ENCODE measurements at regions not wholly inside any gene's neighbourhood (a gene's known extent, or its start where the extent isn't known, plus 50 kb on each side); places are given as distances from the start of the nearest gene placed in this dataset.

DNA sequence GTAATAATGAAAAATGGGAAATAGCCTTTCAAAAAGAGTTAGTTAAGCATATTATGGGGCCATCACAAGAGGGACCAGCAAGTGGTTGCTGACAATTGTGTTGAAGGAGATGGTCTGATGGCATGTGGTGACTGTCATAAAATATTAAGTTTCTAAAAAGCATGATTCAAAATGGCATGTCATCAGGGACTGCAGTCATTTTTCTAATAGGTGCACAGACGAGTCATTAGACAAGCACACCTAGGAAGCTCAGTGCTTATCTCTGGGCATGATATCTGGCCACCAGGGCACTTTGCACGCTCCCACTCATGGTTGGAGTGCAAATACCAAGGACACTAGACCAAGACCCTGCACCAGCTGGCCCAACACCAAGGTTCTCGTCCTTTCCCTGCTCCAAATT lies 226.5 kb downstream of the ANKRD60 start:
- Histone ChIP-seq H3K27ac (ENCODE audit: low read depth, low read length) (no peak overlapping the region), H3K79me1 (ENCODE audit: low read depth, low read length) (no peaks in the 10 kb centered on the region), H2BK20ac (ENCODE audit: low read length) (no peak overlapping the region), H4K8ac (ENCODE audit: extremely low read depth, insufficient read depth, low read length) (no peak overlapping the region), H3K9ac (replicated peaks in 1 of 4; ENCODE audit: extremely low read depth in 1 of 4, low read depth in 3 of 4, low read length in 3 of 4) (no peak overlapping the region), H2BK5ac (ENCODE audit: low read depth, low read length) (no peak overlapping the region), H2AFZ (ENCODE audit: low read length) (no peak overlapping the region), H3K4me3 (ENCODE audit: extremely low read depth in 1 of 4, insufficient read depth in 2 of 4, low read depth in 3 of 4, low read length in 4 of 4) (no peak overlapping the region), H2BK12ac (ENCODE audit: low read depth, low read length) (no peak overlapping the region), H3K27me3 (replicated peaks in 1 of 4; ENCODE audit: control insufficient read depth in 3 of 4, extremely low read depth in 1 of 4, insufficient read depth in 3 of 4, low read length in 3 of 4) (0 out of 7 replicates have a peak, but pooled peaks cover 0 to 3% (median 0%) of the 10 kb centered on the region in 4 experiments), H3K23ac (ENCODE audit: insufficient read length) (no peak overlapping the region), H3K14ac (ENCODE audit: insufficient read length) (no peak overlapping the region), H3K79me2 (ENCODE audit: control insufficient read depth in 1 of 2, insufficient read depth in 2 of 2, low read length in 2 of 2) (no peaks in the 10 kb centered on the region), H4K20me1 (replicated peaks in 1 of 2; ENCODE audit: control insufficient read depth in 1 of 2, insufficient read depth in 2 of 2, low read length in 2 of 2) (no peaks in the 10 kb centered on the region), H3K4ac (replicated peaks; ENCODE audit: insufficient read length, low read depth, low read length) (no peak overlapping the region), H3K4me2 (ENCODE audit: insufficient read depth in 1 of 2, low read depth in 2 of 2, low read length in 2 of 2) (no peak overlapping the region), H2BK120ac (replicated peaks; ENCODE audit: low read depth, low read length) (no peak overlapping the region), H4K5ac (ENCODE audit: insufficient read length, low read depth, low read length) (no peak overlapping the region), H2BK15ac (ENCODE audit: low read length) (no peak overlapping the region), H3K56ac (replicated peaks; ENCODE audit: insufficient read length, low read depth, low read length) (no peak overlapping the region), H3K23me2 (ENCODE audit: low read depth, low read length) (peaks cover 3% of the 10 kb centered on the region), H3K4me1 (replicated peaks in 1 of 4; ENCODE audit: control insufficient read depth in 3 of 4, insufficient read depth in 4 of 4, low read length in 3 of 4) (peaks cover 0 to 7% (median 6%) of the 10 kb centered on the region in 4 experiments; a peak in 5 of 7 replicates), H3K36me3 (ENCODE audit: control insufficient read depth in 2 of 4, insufficient read depth in 4 of 4, low read length in 3 of 4) (no peaks in the 10 kb centered on the region), H2AK5ac (ENCODE audit: low read depth, low read length) (no peak overlapping the region), H3K18ac (ENCODE audit: extremely low read depth, low read length) (no peak overlapping the region), H3K9me3 (ENCODE audit: insufficient read depth in 2 of 2, low read depth in 1 of 2, low read length in 1 of 2) (0 out of 4 replicates have a peak, but pooled peaks cover 0 to 3% of the 10 kb centered on the region in 2 experiments), H4K91ac (replicated peaks; ENCODE audit: insufficient read length, low read length) (no peak overlapping the region)
- WGBS, 2 experiments (ENCODE audit: extremely low coverage in 1 of 2, insufficient coverage in 1 of 2, insufficient read length in 1 of 2, insufficient replicate concordance in 2 of 2, low coverage in 1 of 2, low lambda C conversion rate in 2 of 2, missing lambda C conversion rate in 1 of 2), result 83% methylated on average over 3 of the region's 3 CpGs; no CpG with 5 or more reads in 1 of the 2 experiments
- ChIA-PET POLR2A (ENCODE audit: partially characterized antibody) (no interaction called here), CTCF (ENCODE audit: partially characterized antibody) (interaction anchor here (0.7 to 1.5 kb wide), 2 partner anchors 163 to 353 kb away, joined by 3 to 4 read pairs; no protein-coding TSS in a partner anchor)
- FAIRE-seq (no peak), DNase-seq (ENCODE audit: low read depth in 1 of 2, low spot score in 2 of 2) (no peak)
- TF ChIP-seq, protein P1, sequence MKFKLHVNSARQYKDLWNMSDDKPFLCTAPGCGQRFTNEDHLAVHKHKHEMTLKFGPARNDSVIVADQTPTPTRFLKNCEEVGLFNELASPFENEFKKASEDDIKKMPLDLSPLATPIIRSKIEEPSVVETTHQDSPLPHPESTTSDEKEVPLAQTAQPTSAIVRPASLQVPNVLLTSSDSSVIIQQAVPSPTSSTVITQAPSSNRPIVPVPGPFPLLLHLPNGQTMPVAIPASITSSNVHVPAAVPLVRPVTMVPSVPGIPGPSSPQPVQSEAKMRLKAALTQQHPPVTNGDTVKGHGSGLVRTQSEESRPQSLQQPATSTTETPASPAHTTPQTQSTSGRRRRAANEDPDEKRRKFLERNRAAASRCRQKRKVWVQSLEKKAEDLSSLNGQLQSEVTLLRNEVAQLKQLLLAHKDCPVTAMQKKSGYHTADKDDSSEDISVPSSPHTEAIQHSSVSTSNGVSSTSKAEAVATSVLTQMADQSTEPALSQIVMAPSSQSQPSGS (IDR thresholded peaks at IDR 0.05; ENCODE audit: low read length), result no peak
- TF ChIP-seq SP4 (IDR thresholded peaks at IDR 0.05; ENCODE audit: low read length) (no peak), CBX5 (IDR thresholded peaks at IDR 0.05; ENCODE audit: low read depth, low read length) (no peak), HDAC6 (IDR thresholded peaks at IDR 0.05; ENCODE audit: low read depth, low read length) (no peak)
- TF ChIP-seq, protein P2, sequence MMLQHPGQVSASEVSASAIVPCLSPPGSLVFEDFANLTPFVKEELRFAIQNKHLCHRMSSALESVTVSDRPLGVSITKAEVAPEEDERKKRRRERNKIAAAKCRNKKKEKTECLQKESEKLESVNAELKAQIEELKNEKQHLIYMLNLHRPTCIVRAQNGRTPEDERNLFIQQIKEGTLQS (IDR thresholded peaks at IDR 0.05; ENCODE audit: insufficient read depth, low read depth, low read length), result no peak
- TF ChIP-seq, protein P3, sequence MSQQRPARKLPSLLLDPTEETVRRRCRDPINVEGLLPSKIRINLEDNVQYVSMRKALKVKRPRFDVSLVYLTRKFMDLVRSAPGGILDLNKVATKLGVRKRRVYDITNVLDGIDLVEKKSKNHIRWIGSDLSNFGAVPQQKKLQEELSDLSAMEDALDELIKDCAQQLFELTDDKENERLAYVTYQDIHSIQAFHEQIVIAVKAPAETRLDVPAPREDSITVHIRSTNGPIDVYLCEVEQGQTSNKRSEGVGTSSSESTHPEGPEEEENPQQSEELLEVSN (IDR thresholded peaks at IDR 0.05), result no peak

All from H1 (cell line).